SKM-1 (cell line): ENCODE measurements at regions not wholly inside any gene's neighbourhood (a gene's known extent, or its start where the extent isn't known, plus 50 kb on each side); places are given as distances from the start of the nearest gene placed in this dataset.

Source experiments
- DNase-seq: peaks from one replicate; lab custom pipeline; 2025; ENCODE audit not compliant: unreplicated experiment; lab: John Stamatoyannopoulos, UW

DNA sequence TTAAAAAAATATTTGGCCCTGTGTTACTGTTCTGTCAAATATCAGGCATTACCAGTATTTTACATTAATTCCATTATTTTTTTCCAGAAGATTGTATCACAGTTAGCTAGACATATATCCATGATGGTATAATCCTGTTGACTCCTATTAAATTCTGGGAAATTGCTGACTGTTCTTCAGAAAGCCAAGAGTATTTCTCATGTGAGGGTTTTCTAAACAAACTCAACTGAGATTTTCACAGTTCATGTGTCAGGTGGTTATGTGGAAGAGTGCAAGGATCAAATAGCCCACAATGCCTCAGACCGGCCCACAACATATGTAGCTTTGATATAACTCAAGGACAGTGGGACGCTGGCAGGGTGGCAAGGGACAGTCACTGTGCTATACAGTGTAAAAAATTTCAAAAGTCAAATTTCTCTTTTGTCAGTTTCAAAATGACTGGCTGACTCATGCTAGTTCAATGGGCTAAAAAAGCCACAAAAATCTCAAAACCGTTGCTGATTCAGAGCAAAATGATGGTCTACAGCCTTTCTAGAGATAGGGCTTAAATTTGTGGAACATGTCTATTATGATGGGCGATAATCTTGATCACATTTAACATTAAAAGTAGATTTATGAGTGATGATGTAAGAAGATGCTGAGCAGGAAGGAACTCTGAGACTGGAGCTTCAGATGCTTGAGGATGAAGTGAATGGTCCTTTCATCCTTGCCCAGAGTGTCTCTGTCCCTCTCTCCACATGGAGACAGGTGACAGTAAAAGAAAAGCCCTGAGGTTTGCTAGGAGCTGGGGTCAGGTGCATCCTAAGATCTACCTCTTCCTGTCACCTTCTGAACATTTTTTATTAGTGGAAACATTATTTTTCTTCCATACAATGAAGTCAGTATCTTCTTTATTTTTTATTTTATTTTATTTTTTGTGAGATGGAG lies 175.8 kb upstream of the PIEZO2 start:
- DNase-seq: no peak

DNA sequence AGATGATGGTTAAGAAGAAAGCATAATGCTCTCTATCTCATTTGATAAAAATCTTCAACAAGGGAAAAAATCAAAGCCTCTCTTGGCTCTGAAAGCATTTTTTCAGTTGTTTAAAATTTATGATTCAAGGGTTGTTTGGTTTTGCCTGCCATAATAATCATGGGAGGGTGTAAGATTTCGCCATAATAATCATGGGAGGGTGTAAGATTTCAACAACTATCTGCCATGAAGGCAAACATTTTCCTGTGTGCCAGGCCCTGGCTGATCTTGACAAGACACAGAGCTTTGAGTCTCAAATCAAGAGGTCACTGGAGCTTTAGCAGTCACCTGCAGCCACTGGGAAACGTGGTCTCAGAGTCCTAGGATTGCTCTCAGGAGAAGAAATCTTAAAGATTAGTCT lies 175.1 kb upstream of the PIEZO2 start:
- DNase-seq: no peak

DNA sequence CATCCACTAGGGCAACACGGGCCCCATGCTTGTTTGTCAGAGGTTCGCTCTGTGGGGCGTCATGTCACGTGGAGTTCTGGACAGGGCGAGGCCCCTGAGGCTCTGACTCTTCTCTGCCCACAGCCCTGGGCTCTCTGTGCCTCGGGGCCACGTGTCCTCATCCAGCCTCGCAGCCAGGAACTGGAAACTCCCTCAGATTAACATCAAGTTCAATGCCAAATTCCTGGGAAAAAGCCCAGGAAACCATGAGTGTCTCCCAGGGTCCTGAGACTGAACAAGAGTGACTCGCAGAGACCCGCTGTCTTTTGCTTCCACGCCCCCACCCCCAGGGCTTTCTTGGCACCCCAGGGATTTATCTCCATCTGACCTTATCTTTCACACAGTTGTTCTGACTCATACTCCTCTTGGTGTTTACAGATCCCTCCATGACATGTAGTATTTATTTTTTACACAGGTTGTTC lies 174.0 kb upstream of the PIEZO2 start:
- no peak for DNase-seq

DNA sequence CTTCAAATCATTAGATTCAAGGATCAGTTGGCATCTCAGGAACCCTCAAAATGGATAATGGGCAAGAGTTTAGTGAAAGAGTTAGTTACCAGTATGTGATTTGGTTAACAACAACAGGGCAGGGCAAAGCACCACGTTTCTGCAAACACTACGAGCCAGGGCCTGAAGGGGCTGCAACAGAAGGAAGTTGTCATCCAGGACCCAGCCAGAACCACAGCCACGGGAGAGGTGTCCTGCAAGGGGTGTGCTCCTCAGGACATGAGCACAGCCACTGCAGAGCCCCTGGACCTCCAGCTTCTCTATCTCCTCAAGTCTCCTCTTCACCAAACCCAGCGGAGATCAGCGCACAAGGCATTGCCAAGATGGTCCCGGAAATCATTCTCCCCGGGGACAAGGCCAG lies 173.3 kb upstream of the PIEZO2 start:
- no peak for DNase-seq

DNA sequence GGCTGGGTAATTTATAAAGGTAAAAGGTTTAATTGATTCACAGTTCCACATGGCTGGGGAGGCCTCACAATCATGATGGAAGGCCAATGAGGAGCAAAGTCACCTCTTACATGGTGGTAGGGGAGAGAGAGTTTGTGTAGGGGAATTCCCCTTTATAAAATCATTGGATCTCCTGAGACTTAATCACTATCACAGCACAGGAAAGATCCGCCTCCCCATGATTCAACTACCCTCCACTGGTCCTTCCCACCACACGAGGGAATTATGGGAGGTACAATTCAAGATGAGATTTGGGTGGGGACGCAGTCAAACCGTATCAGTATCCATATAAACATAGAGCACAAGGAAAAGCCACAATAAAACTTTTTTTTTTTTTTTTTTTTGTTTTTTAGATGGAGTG lies 172.6 kb upstream of the PIEZO2 start:
- DNase-seq: no peak

DNA sequence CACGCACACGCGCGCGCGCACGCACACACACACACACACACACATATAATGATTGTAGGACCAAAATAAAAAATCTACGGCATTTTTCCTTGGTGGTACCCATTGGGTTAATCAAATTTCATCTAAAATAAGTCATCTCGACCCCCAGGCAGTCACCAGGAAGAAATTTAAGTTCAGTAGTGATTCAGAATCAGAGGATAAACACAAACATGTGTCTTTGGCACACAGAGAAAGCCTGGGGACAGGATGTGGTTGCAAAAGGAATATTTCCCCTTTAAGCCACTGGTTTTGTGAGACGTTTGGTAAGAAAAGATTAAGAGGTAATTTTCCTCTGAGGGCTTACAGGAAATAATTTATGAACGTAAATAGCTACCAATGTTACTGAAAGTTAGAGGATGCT lies 171.6 kb upstream of the PIEZO2 start:
- no peak for DNase-seq

DNA sequence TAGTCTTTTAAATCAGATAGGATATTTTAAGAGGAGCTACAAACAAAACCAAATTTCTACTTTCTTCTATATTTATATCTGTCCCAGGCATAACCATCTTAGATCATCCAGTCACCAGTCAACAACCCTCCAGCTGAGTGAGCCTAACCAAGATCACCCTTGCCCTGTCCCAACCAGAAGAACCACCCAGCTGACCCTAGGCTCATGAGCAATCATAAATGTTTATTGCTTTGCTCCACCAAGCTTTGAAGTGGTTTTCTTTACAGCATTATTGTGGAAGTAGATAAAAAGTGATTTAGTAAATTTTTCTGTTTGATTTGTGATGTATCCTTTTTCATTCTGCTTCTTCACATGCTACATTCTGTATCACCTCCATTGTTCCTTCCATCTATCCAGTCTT lies 167.2 kb upstream of the PIEZO2 start:
- DNase-seq: no peak

DNA sequence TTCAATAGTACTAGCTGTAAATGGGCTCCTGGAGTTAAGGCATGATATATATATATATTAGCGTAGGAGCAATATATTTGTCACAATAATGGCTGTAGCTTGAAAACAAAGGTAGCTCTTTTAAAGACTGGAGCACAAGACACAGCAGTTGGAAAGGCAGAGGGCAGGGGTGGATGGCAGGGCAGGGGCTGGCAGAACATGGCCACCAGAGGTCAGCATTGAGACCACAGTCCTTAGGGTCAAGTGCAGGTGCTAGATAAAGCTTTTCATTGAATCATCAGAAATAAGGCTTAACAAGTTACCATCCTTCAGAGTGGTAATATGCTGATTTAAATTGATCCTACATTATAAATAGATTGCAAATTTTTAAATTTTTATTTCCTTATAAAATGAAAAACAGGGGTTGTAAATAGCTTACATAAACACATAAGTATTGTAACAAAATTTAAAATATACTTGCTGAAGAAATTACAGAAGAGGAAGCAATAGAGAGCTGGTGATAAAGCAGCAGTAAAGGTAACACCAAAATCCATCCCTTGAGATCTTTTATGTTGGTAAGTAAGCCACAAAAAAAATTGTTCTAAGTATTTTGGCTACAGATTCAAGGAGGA lies 161.2 kb upstream of the PIEZO2 start:
- peak; percentile 8 for DNase-seq

DNA sequence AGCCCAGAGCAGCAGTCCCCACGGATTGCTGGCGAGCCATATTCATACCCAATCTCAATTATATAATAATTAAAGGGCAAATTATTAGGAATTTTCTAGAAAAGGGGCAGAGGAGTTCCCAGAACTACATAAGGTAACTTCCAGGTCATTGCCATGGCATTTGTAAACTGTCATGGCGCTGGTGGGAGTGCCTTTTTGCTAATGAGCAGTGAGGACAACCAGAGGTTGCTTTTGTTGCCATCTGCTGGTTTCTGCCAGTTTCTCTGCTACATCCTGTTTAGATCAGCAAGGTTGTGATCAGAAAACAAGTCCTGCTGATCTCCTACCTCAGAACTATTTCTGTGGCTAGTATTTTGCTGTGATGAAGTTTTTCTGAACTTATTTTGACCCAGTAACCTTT lies 159.8 kb upstream of the PIEZO2 start:
- DNase-seq: no peak

DNA sequence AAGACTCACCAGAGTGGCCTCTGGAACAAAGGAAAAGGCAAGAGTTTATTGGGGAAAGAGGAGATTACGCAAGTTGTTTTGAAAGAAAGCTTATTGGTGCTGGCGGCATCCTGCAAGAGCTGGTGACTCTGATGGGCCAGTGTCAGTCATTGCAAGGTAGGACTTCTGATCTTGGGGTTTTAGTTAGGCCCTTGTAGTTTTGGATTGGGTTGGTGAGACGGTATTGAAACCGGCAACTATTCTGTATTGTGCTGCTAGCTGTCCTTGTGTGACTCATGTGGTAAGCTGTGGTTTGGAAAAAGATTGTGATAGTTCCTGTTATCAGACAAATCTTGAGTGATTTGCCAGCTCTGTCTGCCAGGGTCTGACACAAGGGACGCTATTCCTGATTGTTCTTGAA lies 159.1 kb upstream of the PIEZO2 start:
- no peak for DNase-seq

DNA sequence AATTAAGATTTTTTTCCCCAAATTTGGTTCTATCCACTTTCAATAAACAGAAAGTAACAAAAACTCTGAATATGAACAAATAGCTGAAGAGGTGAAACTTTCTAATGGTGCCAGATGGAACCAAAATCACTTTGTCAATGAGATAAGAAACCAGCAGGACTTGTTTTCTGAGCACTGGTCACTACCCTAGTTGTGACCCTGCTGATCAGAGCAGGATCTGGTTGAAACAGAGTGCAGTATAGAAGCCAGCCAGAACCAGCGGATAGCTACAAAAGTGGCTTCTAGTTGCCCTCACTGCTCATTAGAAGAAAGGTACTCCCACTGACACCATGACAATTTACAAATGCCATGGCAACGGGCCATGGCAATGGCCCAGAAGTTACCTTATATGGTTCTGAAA lies 158.3 kb upstream of the PIEZO2 start:
- no peak for DNase-seq

DNA sequence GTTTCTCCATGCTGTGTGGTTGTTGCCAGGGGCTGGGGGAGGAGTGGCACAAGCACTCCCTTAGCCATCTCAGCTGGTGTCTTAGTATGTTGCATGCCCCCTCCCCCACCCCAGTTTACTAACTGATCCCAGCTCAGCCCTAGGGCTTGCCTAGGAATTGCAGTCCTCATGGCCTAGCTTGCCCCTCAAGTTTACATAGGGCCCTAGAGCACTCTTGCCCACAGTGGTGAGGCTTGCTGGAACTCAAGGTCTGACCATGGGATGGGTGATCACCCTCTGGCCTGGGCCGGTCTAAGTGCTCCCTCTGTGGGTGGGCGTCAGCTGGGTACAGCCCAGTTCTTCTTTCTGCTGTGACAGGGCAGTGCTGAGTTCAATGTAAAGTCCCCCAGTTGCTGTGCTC lies 156.1 kb upstream of the PIEZO2 start:
- no peak for DNase-seq

DNA sequence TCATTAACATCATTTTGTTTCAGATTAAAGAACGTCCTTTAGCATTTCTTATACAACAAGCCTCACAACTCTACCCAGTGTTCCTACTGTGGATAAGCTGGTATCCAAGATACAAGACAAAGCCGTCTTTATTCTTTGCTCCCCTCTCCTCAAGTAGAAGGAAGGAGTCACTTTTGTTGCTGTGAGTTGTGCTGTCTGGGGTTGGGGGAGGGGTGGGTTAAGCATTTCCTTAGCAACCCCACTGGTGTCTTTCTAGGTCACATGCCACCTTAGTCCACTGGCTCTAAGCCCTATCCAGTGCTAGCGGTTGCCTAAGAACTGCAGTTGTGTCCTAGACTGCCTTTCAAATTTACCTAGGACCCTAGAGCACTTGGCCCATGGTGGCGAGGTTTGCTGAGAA lies 155.6 kb upstream of the PIEZO2 start:
- no peak for DNase-seq

DNA sequence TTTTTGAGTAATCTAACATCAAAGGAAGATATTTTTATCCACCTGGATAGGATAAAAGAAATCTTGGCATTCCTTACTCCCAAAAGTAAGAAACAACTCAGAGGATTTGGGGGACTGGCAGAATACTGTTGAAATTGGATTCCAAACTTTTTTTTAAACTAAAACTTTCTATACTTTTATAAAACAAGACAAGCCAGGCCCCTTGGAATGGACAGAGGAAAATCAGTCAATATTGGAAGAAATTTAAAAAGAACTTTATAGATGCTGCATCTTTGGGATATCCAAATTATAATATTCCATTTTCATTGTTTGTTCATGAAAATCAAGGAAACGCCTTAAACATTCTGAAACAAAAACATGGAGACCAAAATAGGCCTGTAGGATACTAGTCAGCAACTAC lies 147.6 kb upstream of the PIEZO2 start:
- no peak for DNase-seq

DNA sequence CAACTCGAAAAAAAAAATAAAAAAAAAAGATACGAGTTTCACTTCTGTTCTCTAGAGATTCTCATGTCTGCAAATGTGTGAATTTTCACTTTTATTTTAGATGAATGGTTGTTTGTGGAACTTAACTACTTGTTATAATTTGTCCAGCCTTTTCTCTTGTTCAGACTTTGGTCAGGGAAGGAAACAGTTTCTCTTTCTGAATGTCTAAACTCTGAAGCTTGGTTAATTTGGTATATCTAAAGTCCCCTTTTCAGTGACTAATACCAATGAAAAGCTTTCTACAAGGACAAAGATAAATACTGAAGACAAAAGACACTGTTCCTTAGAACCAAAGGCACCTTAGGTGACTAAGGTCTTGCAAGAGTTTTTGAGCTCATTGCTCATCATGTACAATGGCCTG lies 144.4 kb upstream of the PIEZO2 start:
- no peak for DNase-seq

DNA sequence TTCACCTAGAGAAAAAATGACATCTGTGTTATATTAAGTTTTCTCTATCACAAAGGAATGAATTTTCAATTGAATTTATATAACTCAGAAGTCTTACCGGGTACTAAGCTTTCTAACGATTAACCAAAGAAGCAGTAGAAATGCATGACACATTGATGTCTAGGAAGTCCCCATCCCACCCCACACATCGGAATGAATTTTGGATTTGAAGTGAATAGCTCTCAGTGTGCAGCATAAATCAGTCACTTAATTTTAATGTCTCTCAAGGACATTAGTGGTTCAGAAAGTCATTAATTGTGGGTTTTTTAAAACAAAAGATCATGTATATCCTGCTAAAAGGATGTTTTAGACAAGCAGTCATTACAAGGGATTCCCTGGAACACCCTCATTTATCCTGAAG lies 141.4 kb upstream of the PIEZO2 start:
- no peak for DNase-seq

DNA sequence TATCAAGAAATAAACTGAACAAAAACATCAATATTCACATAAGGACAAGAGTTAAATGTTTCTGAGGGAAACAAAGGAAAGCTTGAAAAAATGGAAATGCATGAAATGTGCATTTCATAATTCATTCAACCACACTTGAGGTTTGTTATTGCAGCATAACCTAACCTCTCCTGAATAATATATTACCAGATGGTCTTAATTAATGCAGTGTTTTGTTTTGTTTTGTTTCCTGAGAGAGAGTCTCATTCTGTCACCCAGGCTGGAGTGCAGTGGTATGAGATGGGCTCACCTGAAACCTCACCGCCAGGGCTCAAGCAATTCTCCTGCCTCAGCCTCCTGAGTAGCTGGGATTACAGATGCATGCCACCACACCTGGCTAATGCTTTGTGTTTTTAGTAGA lies 139.9 kb upstream of the PIEZO2 start:
- no peak for DNase-seq

DNA sequence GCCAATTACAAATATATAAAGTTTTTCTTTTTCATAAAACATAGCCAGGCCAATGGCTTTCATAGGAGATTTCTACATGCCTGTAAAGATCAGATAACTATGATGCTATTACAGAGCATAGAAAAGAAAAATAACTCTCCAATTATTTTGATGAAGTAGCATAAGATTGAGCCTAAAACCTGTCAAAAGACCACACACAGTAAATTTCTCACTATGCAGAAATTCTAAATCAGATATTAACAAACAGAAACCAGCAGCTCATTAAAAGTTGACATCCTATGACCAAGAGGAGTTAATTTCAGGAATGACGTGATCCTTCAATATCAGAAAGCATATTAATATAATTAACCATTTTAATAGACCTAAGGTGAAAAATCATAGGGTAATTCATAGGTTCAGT lies 139.0 kb upstream of the PIEZO2 start:
- no peak for DNase-seq

DNA sequence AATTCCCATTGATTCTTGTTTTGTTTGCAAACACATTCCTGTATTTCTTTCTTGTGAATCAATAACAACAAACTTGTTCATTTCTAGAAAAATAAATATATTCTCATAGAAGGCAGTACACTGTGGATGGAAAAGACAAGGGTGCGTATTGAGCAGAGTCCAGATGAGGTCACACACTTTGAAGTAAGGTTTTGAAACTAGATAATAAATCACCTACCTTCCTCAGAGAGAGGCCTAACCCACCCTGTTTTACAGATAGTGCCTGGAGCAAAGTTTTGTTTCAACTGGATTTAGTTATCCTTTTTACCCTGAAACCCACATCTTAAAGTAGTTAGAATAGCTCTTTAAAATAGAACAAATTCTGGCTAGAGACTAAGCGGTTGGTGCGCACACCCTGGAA lies 137.1 kb upstream of the PIEZO2 start:
- DNase-seq: no peak

DNA sequence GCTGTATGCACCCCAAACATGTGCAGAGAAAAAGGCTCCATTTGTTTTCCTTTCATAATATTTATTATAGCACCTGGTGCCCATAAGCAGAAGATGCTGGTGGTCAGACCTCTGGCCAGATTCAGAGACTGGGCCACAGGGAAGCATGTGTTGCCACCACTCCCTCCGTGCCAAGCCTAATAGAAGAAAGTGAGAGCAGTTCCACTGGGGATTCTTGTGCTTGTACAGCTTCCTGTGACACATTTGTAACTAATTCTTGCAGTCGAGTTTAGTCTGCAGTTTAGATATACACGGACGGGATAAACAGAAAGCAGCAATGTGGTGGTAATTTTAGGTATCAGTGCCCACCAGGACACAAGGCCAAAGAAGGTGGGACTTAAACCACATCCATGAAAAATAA lies 135.4 kb upstream of the PIEZO2 start:
- DNase-seq: no peak

DNA sequence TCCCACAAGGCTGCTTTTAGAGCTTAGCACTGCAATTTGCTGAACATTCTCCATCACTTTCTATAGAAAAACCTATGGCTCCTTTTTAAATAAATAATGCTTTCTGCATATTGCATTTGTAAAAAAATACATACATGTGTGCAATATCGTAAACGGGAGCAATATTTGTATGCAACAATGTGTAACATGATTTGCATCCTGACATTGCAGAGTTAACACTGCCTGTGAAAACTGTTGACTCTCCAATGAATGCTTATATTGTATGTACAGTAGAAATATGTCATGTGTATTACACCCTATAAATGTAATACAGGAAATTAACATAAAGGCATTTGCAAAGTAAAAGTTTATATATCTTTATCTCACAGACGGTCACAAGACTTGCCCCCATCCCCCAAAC lies 135.0 kb upstream of the PIEZO2 start:
- no peak for DNase-seq

DNA sequence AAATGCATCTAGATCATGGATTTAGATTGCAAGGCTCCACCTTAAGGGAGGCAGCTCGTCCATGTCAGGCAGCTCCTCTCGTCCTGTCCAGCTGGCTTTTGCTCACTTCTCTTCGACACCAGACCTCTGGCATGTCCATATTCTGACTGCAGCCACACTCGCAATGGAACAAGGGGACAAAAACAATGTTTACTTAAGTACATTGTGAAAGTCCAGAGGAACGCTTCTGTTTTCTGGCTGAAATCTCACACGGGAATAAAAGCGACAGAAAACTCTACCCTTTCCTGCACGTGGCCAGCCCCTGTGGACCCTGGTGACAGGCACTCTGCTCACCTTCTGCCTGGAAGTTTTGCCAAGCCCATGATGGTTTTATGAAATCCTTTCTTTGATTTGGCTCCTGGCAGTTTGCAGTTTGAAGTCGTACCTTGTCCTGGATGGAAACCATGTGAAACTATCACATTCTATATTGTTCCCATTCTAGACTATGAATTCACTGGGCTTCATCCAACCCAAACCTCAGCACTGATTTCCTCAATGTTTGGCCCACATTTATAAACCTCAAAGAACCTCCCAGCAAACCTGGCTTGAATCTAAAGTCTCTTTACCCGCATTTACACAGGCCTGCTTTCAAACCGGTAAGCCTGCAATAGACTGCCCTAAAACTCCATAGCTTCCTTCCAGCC lies 134.3 kb upstream of the PIEZO2 start:
- no peak for DNase-seq
